ENCODE measurements at regions not wholly inside any gene's neighbourhood (a gene's known extent, or its start where the extent isn't known, plus 50 kb on each side); places are given as distances from the start of the nearest gene placed in this dataset.

DNA sequence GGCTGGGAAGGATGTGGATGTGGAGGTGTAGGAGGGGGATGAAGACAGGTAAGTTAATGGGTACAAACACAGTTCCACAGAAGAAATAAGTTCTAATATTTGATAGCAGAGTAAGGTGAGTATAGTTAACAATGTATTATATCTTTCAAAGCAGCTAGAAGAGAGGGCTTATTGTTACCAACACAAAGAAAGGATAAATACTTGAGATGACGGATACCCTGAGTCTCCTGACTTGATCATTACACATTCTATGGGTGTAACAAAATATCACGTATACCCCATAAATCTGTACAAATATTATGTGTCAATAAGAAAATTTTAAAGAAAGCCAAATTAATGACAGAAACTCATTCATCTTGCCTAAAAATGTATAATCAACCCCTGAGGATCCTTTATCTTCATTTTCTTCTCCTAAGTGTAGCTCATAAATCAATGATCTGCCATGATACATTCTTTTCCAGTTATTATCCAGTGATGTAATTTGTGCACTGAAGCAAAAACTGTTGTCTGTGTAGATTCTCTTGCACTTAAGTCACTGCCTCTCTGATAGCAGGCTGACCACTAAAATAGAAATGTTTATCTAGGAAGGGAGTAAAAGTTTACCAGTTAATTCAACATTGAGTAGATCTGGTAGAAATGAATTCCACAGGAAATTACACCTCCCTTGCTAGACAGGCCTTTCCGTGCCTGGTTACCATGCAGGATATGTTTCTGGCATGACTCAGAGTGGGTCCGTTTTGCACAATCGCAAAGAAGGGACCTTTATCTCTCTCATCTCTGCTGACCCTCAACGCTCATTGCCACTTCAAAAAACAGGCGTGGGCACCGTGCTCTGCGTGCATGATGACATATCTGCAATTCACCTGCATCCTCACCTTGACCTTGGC lies 249.7 kb upstream of the NCKAP5 start:
- Histone ChIP-seq H3K9ac (ENCODE audit: low read length in 3 of 3) (no peak overlapping the region), H3K27ac (ENCODE audit: low read depth in 2 of 2, low read length in 2 of 2) (no peak overlapping the region), H3K27me3 (ENCODE audit: control insufficient read depth, insufficient read depth, low read length) (no peaks in the 10 kb centered on the region), H3K4me3 (ENCODE audit: low read length in 3 of 3) (no peak overlapping the region), H3K9me3 (ENCODE audit: control insufficient read depth in 2 of 3, insufficient read depth in 1 of 3, low read length in 3 of 3) (no peaks in the 10 kb centered on the region), H3K4me1 (ENCODE audit: control insufficient read depth in 2 of 3, insufficient read depth in 2 of 3, low read depth in 1 of 3, low read length in 3 of 3) (no peaks in the 10 kb centered on the region), H3K36me3 (ENCODE audit: control insufficient read depth in 2 of 3, insufficient read depth in 3 of 3, low read length in 3 of 3) (no peaks in the 10 kb centered on the region)
- intact Hi-C loops (cut with DNase I) = no loop called here
- peak in 3 of 5 donors; percentile 15 to 62 (median 50) for DNase-seq
- FAIRE-seq = no peak
- TF ChIP-seq, protein P1, sequence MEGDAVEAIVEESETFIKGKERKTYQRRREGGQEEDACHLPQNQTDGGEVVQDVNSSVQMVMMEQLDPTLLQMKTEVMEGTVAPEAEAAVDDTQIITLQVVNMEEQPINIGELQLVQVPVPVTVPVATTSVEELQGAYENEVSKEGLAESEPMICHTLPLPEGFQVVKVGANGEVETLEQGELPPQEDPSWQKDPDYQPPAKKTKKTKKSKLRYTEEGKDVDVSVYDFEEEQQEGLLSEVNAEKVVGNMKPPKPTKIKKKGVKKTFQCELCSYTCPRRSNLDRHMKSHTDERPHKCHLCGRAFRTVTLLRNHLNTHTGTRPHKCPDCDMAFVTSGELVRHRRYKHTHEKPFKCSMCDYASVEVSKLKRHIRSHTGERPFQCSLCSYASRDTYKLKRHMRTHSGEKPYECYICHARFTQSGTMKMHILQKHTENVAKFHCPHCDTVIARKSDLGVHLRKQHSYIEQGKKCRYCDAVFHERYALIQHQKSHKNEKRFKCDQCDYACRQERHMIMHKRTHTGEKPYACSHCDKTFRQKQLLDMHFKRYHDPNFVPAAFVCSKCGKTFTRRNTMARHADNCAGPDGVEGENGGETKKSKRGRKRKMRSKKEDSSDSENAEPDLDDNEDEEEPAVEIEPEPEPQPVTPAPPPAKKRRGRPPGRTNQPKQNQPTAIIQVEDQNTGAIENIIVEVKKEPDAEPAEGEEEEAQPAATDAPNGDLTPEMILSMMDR (IDR thresholded peaks at IDR 0.05; ENCODE audit: borderline replicate concordance, extremely low read depth, insufficient read depth) = no peak

DNA sequence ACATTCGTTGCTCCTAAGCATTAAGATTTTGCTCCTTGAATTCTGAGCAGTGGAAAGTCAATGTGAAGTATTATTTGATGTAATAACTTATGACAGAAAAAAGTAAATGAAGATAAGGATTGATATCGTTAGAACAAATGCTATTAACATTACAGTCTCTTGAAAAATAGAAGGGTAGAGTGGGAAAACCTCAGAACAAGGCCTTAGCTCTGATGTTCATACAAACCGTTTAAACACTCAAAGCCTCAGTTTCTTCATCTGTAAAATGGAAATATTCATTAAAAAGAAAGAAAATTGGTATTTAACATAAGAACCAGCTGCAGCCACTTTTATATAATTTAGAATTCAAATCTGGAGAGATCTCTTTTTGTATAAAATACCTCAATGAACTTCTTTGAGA lies 250.4 kb upstream of the NCKAP5 start:
- H3K36me3 ChIP-seq (ENCODE audit: control insufficient read depth in 2 of 3, insufficient read depth in 3 of 3, low read length in 3 of 3) = no peaks in the 10 kb centered on the region
- H3K9ac ChIP-seq (ENCODE audit: low read length in 3 of 3) = no peak overlapping the region
- H3K27me3 ChIP-seq (ENCODE audit: control insufficient read depth, insufficient read depth, low read length) = no peaks in the 10 kb centered on the region
- FAIRE-seq (no peak), DNase-seq (no peak)
- TF ChIP-seq, protein P1 (IDR thresholded peaks at IDR 0.05; ENCODE audit: borderline replicate concordance, extremely low read depth, insufficient read depth) = no peak
- H3K27ac ChIP-seq (ENCODE audit: low read depth in 2 of 2, low read length in 2 of 2) = no peak overlapping the region
- H3K4me1 ChIP-seq (ENCODE audit: control insufficient read depth in 2 of 3, insufficient read depth in 2 of 3, low read depth in 1 of 3, low read length in 3 of 3) = no peaks in the 10 kb centered on the region
- intact Hi-C loops (cut with DNase I) = no loop called here
- H3K4me3 ChIP-seq (ENCODE audit: low read length in 3 of 3) = no peak overlapping the region
- no peaks in the 10 kb centered on the region for H3K9me3 ChIP-seq (ENCODE audit: control insufficient read depth in 2 of 3, insufficient read depth in 1 of 3, low read length in 3 of 3)

DNA sequence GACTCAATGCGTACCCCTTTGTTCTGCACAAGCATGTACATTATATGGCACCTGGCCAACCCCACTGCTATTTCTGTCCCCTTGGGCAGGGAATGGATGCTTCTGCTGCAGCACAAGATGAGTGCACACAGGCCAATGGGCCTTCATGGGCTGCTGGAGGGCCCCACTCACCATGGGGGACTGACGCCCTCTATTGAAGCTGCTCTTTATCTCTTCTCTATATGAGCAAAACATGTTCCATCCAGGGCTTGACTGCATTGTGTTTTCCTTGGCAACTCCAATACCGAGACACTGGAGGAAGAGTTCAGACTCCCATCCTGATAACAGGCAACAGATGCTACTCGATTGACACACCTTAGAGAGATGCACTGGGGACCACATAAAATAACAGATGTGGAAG lies 251.6 kb upstream of the NCKAP5 start:
- FAIRE-seq = no peak

More for the DNA sequence above, 251.6 kb upstream of the NCKAP5 start:
- Histone ChIP-seq H3K4me3 (ENCODE audit: low read length in 3 of 3) (no peak overlapping the region), H3K27ac (ENCODE audit: low read depth in 2 of 2, low read length in 2 of 2) (no peak overlapping the region), H3K9me3 (ENCODE audit: control insufficient read depth in 2 of 3, insufficient read depth in 1 of 3, low read length in 3 of 3) (no peaks in the 10 kb centered on the region), H3K36me3 (ENCODE audit: control insufficient read depth in 2 of 3, insufficient read depth in 3 of 3, low read length in 3 of 3) (no peaks in the 10 kb centered on the region), H3K27me3 (ENCODE audit: control insufficient read depth, insufficient read depth, low read length) (no peaks in the 10 kb centered on the region), H3K4me1 (ENCODE audit: control insufficient read depth in 2 of 3, insufficient read depth in 2 of 3, low read depth in 1 of 3, low read length in 3 of 3) (no peaks in the 10 kb centered on the region), H3K9ac (ENCODE audit: low read length in 3 of 3) (no peak overlapping the region)
- intact Hi-C loops (cut with DNase I) = no loop called here
- TF ChIP-seq, protein P1 (IDR thresholded peaks at IDR 0.05; ENCODE audit: borderline replicate concordance, extremely low read depth, insufficient read depth) = no peak
- no peak for DNase-seq
